OCI-LY3 (cell line): ENCODE measurements at regions not wholly inside any gene's neighbourhood (a gene's known extent, or its start where the extent isn't known, plus 50 kb on each side); places are given as distances from the start of the nearest gene placed in this dataset.
"Not testable (repeated sequence)": the region's sequence is repeated elsewhere in the genome, so short reads cannot be mapped to it uniquely, and the experiment has no call there.

ENCODE experiments used
- H2AFZ ChIP-seq: fragments of 200-600, 300-600 bp; shearing (Covaris generic); 2 replicates; pipeline ENCODE4 v1.6.0; 2014; ENCODE audit warnings: antibody characterized with exemption, low read depth, low read length
- H3K27ac ChIP-seq: fragments of 200-600, 300-600 bp; sonication (generic); 2 replicates; pipeline ENCODE4 v1.5.1; 2014; ENCODE audit warnings: mild to moderate bottlenecking, low read length, moderate library complexity, mixed read lengths
- H3K27me3 ChIP-seq: fragments of 200-600, 300-600 bp; sonication (generic); 2 replicates; pipeline ENCODE4 v1.6.1; 2014; ENCODE audit warnings: low read depth, low read length, mixed read lengths
- H3K36me3 ChIP-seq: fragments of 200-600, 300-600 bp; sonication (generic); replicated peaks from 2 replicates; pipeline ENCODE3; 2014; ENCODE audit warnings: low read depth, low read length, mixed read lengths
- H3K4me1 ChIP-seq: fragments of 300-600, 200-600 bp; sonication (generic); 2 replicates; pipeline ENCODE4 v1.6.1; 2014; ENCODE audit warnings: low read length, mixed read lengths
- H3K4me2 ChIP-seq: fragments of 200-600, 300-600 bp; sonication (generic); 2 replicates; pipeline ENCODE4 v1.6.1; 2014; ENCODE audit warnings: low read length, mixed read lengths
- H3K4me3 ChIP-seq: fragments of 300-600, 200-600 bp; sonication (generic); 2 replicates; pipeline ENCODE4 v1.5.1; 2014; ENCODE audit warnings: antibody characterized with exemption, mild to moderate bottlenecking, low read length, moderate library complexity
- H3K79me2 ChIP-seq: fragments of 300-600, 200-600 bp; shearing (Covaris generic); 2 replicates; pipeline ENCODE4 v1.6.1; 2014; ENCODE audit warnings: mild to moderate bottlenecking, low read length, mixed read lengths
- H3K9ac ChIP-seq: fragments of 300-600, 200-600 bp; shearing (Covaris generic); 2 replicates; pipeline ENCODE4 v1.6.0; 2014; ENCODE audit warnings: mild to moderate bottlenecking, low read length, moderate library complexity
- H3K9me3 ChIP-seq: fragments of 200-600, 300-600 bp; shearing (Covaris generic); 2 replicates; pipeline ENCODE4 v1.6.1; 2014; ENCODE audit warnings: low read length, mixed read lengths; ENCODE audit not compliant: insufficient read depth
- H4K20me1 ChIP-seq: fragments of 200-600, 300-600 bp; sonication (generic); 2 replicates; pipeline ENCODE4 v1.6.1; 2016; ENCODE audit warnings: low read length, mixed read lengths; ENCODE audit not compliant: insufficient read depth
- EZH2phosphoT487 ChIP-seq: fragments of 200-600 bp; shearing (Covaris generic); IDR thresholded peaks from 2 replicates; pipeline ENCODE4 v1.6.1; 2018; ENCODE audit warnings: antibody characterized with exemption, mixed run types, low read depth
- TF ChIP-seq, protein P1 (sequence below): fragments of 200-600, 300-600 bp; sonication (generic); IDR thresholded peaks from 2 replicates; pipeline ENCODE4 v1.5.1; 2014; ENCODE audit warnings: antibody characterized with exemption, low read length, low read depth

DNA sequence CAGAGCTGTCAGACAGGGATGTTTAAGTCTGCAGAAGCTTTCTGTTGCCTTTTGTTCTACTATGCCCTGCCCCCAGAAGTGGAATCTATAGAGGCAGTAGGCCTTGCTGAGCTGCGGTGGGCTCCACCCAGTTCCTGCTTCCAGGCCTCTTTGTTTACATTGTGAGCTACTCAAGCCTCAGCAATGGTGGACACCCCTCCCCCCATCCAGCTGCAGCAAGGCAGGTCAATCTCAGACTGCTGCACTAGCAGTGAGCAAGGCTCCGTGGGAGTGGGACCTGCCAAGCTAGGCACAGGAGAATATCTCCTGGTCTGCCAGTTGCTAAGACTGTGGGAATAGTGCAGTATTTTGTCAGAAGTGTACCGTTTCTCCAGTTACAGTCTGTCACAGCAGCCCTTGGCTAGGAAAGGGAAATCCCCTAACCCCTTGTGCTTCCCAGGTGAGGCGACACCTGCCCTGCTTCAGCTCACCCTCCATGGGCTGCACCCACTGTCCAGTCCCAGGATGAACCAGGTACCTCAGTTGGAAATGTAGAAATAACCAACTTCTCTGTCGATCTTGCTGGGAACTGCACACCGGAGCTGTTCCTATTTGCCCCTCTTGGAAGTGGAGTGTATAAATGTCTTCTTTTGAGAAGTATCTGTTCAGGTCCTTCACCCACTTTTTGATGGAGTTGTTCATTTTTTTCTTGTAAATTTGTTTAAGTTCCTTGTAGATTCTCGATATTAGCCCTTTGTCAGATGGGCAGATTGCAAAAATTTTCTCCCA lies 213.5 kb upstream of the SLC38A2 start:
- TF ChIP-seq, protein P1, sequence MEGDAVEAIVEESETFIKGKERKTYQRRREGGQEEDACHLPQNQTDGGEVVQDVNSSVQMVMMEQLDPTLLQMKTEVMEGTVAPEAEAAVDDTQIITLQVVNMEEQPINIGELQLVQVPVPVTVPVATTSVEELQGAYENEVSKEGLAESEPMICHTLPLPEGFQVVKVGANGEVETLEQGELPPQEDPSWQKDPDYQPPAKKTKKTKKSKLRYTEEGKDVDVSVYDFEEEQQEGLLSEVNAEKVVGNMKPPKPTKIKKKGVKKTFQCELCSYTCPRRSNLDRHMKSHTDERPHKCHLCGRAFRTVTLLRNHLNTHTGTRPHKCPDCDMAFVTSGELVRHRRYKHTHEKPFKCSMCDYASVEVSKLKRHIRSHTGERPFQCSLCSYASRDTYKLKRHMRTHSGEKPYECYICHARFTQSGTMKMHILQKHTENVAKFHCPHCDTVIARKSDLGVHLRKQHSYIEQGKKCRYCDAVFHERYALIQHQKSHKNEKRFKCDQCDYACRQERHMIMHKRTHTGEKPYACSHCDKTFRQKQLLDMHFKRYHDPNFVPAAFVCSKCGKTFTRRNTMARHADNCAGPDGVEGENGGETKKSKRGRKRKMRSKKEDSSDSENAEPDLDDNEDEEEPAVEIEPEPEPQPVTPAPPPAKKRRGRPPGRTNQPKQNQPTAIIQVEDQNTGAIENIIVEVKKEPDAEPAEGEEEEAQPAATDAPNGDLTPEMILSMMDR: no peak
- no peak for TF ChIP-seq EZH2phosphoT487

DNA sequence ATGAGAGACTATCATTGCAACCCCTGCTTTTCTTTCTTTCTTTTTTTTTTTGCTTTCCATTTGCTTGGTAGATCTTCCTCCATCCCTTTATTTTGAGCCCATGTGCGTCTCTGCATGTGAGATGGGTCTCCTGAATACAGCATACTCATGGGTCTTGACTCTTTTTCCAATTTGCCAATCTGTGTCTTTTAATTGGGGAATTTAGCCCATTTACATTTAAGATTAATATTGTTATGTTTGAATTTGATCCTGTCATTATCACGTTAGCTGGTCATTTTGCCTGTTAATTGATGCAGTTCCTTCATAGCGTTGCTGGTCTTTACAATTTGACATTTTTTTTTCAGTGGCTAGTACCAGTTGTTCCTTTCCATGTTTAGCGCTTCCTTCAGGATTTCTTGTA lies 211.5 kb upstream of the SLC38A2 start:
- H3K36me3 ChIP-seq, H4K20me1 ChIP-seq, H3K27ac ChIP-seq, H3K4me3 ChIP-seq, H3K4me1 ChIP-seq, H3K9me3 ChIP-seq, H2AFZ ChIP-seq, H3K27me3 ChIP-seq, H3K9ac ChIP-seq, H3K79me2 ChIP-seq, H3K4me2 ChIP-seq: not testable (repeated sequence)

More for the DNA sequence above, 213.5 kb upstream of the SLC38A2 start:
- Histone ChIP-seq H4K20me1 (no peaks in the 10 kb centered on the region), H2AFZ (no peak overlapping the region), H3K9ac (no peak overlapping the region), H3K36me3 (no peaks in the 10 kb centered on the region), H3K27ac (no peak overlapping the region), H3K4me1 (no peaks in the 10 kb centered on the region), H3K4me2 (no peak overlapping the region), H3K9me3 (no peaks in the 10 kb centered on the region), H3K27me3 (no peaks in the 10 kb centered on the region), H3K79me2 (no peaks in the 10 kb centered on the region), H3K4me3 (no peak overlapping the region)

DNA sequence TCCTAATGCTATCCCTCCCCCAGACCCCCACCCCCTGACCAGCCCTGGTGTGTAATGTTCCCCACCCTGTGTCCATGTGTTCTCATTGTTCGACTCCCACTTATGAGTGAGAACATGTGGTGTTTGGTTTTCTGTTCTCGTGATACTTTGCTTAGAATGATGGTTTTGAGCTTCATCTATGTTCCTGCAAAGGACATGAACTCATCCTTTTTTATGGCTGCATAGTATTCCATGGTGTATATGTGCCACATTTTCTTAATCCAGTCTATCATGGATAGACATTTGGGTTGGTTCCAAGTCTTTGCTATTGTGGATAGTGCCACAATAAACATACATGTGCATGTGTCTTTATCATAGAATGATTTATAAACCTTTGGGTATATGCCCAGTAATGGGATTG lies 209.4 kb upstream of the SLC38A2 start:
- not testable (repeated sequence) for H3K79me2 ChIP-seq, H3K9me3 ChIP-seq, H3K4me1 ChIP-seq, H3K4me3 ChIP-seq, H2AFZ ChIP-seq, H3K27me3 ChIP-seq, H3K4me2 ChIP-seq, H3K9ac ChIP-seq, H3K27ac ChIP-seq, H4K20me1 ChIP-seq, H3K36me3 ChIP-seq

DNA sequence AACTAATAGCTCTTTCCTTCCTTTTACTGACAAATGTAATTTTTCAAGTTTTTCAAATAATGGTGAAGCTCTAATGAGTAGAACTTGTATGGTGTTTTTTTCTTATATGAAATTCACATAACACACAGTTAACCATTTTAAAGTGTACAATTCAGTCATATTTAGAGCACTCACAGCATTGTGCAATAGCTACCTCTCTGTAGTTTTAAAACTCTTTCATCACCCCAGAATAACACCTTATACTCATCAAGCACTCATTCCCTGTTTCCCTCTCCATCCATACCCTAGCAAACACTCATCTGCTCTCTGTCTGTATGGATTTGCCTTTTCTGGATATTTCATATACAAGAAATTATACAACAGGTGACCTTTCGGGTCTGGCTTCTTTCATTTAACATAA lies 207.9 kb upstream of the SLC38A2 start:
- H2AFZ ChIP-seq: no peak overlapping the region
- H3K4me2 ChIP-seq: no peak overlapping the region
- H3K27ac ChIP-seq: no peak overlapping the region
- no peaks in the 10 kb centered on the region for H4K20me1 ChIP-seq
- H3K27me3 ChIP-seq: no peaks in the 10 kb centered on the region
- TF ChIP-seq EZH2phosphoT487: no peak
- TF ChIP-seq, protein P1: no peak
- no peak overlapping the region for H3K4me3 ChIP-seq
- no peaks in the 10 kb centered on the region for H3K79me2 ChIP-seq
- no peaks in the 10 kb centered on the region for H3K9me3 ChIP-seq
- no peaks in the 10 kb centered on the region for H3K36me3 ChIP-seq
- no peaks in the 10 kb centered on the region for H3K4me1 ChIP-seq
- no peak overlapping the region for H3K9ac ChIP-seq

DNA sequence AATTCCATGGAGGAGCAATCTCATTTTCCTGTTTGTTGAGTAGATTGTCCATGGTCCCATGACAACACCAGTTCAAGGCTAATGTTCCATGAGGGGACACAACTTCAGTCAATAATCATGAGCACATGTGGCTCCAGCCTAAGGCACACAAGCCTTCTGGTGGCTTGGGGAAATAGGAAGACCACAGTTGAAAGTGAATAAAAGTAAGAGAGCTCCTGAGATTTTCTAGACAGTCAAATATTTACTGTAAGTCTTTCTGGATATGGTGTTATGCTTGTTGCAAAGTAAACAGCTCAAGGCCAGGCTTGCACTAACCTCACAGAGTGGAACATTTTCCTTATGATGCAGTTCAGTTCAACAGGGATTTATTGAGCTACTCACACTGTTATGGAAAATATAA lies 206.9 kb upstream of the SLC38A2 start:
- Histone ChIP-seq H2AFZ (no peak overlapping the region), H3K79me2 (no peaks in the 10 kb centered on the region), H3K9me3 (no peaks in the 10 kb centered on the region), H3K4me3 (no peak overlapping the region), H3K27me3 (no peaks in the 10 kb centered on the region), H3K9ac (no peak overlapping the region), H3K36me3 (no peaks in the 10 kb centered on the region), H3K4me1 (no peaks in the 10 kb centered on the region), H4K20me1 (no peaks in the 10 kb centered on the region), H3K4me2 (no peak overlapping the region), H3K27ac (no peak overlapping the region)
- TF ChIP-seq, protein P1: no peak
- no peak for TF ChIP-seq EZH2phosphoT487
